ENCODE measurements at regions not wholly inside any gene's neighbourhood (a gene's known extent, or its start where the extent isn't known, plus 50 kb on each side); places are given as distances from the start of the nearest gene placed in this dataset.

DNA sequence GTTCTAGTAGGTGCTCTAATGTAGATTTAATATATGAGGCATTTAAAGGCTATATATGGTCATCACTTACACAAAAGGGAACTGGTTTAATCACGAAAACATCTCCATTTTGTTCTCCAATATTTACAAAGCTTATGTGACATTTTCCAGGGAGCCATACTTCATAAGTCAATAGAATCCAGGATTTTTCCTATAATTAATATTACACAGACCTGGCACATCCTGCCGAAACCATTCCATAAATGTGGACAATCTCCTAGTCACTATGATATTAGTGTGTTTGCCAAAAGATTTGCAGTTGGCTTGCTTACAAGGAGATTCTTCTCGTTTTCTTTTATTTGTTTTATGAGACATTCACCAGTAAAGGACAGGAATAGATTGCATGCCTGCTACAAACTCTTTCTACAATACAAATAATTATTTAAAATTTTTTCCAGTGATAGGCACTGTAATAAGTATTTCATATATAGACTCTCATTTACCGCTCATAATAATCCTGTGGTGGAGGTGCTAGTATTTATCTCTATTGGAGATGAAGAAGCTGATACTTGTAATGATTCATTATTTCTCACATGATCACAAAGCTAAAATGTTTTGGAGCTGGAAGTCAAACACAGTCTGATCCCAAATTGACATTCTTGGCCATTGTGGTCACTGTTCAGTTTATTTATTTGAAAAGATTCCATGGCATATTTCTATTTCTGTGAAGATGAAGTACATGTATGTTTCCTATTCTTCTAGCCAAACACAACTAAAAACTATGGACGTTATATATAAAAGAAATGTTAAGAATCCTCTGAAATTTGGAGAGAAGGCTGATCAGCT lies 597.0 kb downstream of the HTR1B start:
- TF ChIP-seq POLR2AphosphoS5 (IDR thresholded peaks at IDR 0.05; ENCODE audit: low read depth) (no peak), GABPA (IDR thresholded peaks at IDR 0.05; ENCODE audit: low read depth) (no peak), SPI1 (IDR thresholded peaks at IDR 0.05; ENCODE audit: borderline replicate concordance, low read depth) (no peak)
- TF ChIP-seq, protein P1, sequence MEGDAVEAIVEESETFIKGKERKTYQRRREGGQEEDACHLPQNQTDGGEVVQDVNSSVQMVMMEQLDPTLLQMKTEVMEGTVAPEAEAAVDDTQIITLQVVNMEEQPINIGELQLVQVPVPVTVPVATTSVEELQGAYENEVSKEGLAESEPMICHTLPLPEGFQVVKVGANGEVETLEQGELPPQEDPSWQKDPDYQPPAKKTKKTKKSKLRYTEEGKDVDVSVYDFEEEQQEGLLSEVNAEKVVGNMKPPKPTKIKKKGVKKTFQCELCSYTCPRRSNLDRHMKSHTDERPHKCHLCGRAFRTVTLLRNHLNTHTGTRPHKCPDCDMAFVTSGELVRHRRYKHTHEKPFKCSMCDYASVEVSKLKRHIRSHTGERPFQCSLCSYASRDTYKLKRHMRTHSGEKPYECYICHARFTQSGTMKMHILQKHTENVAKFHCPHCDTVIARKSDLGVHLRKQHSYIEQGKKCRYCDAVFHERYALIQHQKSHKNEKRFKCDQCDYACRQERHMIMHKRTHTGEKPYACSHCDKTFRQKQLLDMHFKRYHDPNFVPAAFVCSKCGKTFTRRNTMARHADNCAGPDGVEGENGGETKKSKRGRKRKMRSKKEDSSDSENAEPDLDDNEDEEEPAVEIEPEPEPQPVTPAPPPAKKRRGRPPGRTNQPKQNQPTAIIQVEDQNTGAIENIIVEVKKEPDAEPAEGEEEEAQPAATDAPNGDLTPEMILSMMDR (IDR thresholded peaks at IDR 0.05; ENCODE audit: insufficient read depth, low read length): no peak
- TF ChIP-seq, protein P2, sequence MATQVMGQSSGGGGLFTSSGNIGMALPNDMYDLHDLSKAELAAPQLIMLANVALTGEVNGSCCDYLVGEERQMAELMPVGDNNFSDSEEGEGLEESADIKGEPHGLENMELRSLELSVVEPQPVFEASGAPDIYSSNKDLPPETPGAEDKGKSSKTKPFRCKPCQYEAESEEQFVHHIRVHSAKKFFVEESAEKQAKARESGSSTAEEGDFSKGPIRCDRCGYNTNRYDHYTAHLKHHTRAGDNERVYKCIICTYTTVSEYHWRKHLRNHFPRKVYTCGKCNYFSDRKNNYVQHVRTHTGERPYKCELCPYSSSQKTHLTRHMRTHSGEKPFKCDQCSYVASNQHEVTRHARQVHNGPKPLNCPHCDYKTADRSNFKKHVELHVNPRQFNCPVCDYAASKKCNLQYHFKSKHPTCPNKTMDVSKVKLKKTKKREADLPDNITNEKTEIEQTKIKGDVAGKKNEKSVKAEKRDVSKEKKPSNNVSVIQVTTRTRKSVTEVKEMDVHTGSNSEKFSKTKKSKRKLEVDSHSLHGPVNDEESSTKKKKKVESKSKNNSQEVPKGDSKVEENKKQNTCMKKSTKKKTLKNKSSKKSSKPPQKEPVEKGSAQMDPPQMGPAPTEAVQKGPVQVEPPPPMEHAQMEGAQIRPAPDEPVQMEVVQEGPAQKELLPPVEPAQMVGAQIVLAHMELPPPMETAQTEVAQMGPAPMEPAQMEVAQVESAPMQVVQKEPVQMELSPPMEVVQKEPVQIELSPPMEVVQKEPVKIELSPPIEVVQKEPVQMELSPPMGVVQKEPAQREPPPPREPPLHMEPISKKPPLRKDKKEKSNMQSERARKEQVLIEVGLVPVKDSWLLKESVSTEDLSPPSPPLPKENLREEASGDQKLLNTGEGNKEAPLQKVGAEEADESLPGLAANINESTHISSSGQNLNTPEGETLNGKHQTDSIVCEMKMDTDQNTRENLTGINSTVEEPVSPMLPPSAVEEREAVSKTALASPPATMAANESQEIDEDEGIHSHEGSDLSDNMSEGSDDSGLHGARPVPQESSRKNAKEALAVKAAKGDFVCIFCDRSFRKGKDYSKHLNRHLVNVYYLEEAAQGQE (IDR thresholded peaks at IDR 0.05; ENCODE audit: insufficient replicate concordance, low read depth): no peak

Measured in HL-60 (cell line).